AG04449 (cell line): ENCODE measurements at regions not wholly inside any gene's neighbourhood (a gene's known extent, or its start where the extent isn't known, plus 50 kb on each side); places are given as distances from the start of the nearest gene placed in this dataset.
"Not testable (repeated sequence)": the region's sequence is repeated elsewhere in the genome, so short reads cannot be mapped to it uniquely, and the experiment has no call there.

Source experiments
- CTCF ChIA-PET: fragments of 350-600 bp; formaldehyde crosslinking; extraction: SDS; loops from one replicate; lab custom pipeline; 2021; ENCODE audit warnings: antibody characterized with exemption; lab: Yijun Ruan, JAX
- POLR2A ChIA-PET: fragments of 400-600, 350-600 bp; formaldehyde crosslinking; extraction: SDS; loops from one replicate; lab custom pipeline; 2020; ENCODE audit warnings: antibody characterized with exemption, inconsistent platforms; lab: Yijun Ruan, JAX
- DNase-seq: peaks from one replicate; pipeline ENCODE4 v3.0.0-alpha.2; 2010; ENCODE audit warnings: low read depth, low spot score
- H3K4me3 ChIP-seq: 2 replicates; pipeline ENCODE4 v1.5.1; 2011; ENCODE audit warnings: low read depth, mild to moderate bottlenecking, control low read depth, low read length
- CTCF ChIP-seq: IDR thresholded peaks from one replicate; pipeline ENCODE4 v1.5.1; 2011; ENCODE audit warnings: mild to moderate bottlenecking, moderate library complexity, low read length, control low read depth, inconsistent platforms; ENCODE audit not compliant: insufficient read depth; ENCODE audit errors: missing control alignments

GRCh38 chr5:120122703-120123102, 341.4 kb upstream of the PRR16 start:
- ChIA-PET POLR2A (no interaction called here), CTCF (interaction anchor here (1.9 kb wide), 1 partner anchor 11 kb away, joined by 5 read pairs; no protein-coding TSS in a partner anchor)
- DNase-seq = no peak
- H3K4me3 ChIP-seq = no peak overlapping the region
- TF ChIP-seq CTCF = no peak

- ChIA-PET POLR2A (no interaction called here), CTCF (no interaction called here)
- no peak for TF ChIP-seq CTCF
Observed at GRCh38 chr5:120124031-120124430, 340.1 kb upstream of the PRR16 start.

DNA sequence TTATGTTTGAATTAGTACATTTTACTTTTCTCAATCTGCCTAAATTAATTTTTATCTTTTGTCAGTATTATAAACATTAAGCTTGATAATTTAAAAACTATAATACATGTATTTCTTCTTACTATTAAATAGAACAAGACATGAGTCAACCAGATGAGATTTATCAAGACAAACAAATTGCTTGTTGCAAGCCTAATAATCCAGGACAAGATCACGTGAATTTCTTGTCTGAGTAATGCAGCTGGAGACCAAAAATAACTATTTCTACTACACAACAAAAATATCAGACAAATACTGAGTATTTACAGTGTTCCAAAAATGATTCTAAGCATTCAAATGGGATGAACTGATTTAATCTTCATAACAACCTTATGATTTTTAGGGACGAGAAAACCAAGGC, 339.1 kb upstream of the PRR16 start:
- ChIA-PET POLR2A (no interaction called here), CTCF (no interaction called here)
- TF ChIP-seq CTCF = no peak
- no peak for DNase-seq
- H3K4me3 ChIP-seq = no peak overlapping the region

More at GRCh38 chr5:120124031-120124430, 340.1 kb upstream of the PRR16 start:
- H3K4me3 ChIP-seq = no peak overlapping the region
- DNase-seq = no peak

GRCh38 chr5:120132347-120132746, 331.8 kb upstream of the PRR16 start:
- DNase-seq, H3K4me3 ChIP-seq, POLR2A ChIA-PET, CTCF ChIA-PET: not testable (repeated sequence)

DNA sequence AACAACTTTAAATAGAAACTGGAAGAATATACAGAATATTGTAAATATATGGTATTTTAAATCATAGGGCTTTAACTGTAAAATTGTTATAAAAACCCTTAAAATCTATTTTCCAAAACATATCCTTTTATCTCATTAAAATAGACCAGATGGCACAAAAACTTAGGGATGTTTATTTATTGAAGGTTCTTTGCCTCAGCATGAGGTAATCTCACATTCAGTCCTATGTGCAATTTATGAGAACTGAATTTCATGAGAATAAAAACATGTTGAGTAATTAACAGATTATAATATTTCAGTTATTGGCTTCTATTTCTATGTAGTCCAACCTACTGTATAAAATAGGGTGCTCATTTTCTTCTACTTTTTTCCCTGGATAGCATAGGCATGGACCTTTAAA, 329.2 kb upstream of the PRR16 start:
- no peak for DNase-seq
- CTCF ChIA-PET = no interaction called here
- no peak overlapping the region for H3K4me3 ChIP-seq
- no peak for TF ChIP-seq CTCF
- POLR2A ChIA-PET = no interaction called here

DNA sequence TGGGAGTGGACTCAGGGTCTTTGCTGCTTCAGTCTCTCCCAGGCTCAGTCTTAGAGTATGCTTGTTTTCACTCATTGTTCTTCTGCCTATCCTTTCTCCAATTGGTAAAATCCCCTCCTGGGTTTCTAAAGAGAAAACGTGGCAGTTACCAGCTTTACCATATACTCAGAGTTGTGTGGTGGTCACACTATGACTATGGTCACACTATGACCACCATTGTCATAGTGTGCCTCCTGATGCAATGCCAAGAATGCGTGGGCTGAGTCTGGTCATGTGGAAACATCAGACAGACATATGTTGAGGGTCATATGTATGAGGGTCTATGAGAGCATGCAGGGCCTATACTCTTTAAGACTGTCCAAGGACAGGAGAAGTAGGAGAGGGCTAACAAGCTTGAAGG, 326.5 kb upstream of the PRR16 start:
- CTCF ChIA-PET = no interaction called here
- no peak for TF ChIP-seq CTCF
- DNase-seq = no peak
- POLR2A ChIA-PET = no interaction called here
- no peak overlapping the region for H3K4me3 ChIP-seq

- no peak overlapping the region for H3K4me3 ChIP-seq
- ChIA-PET POLR2A (no interaction called here), CTCF (no interaction called here)
- DNase-seq = peak; percentile 83
- TF ChIP-seq CTCF = no peak
Observed at GRCh38 chr5:120139039-120139438, 325.1 kb upstream of the PRR16 start.
